K562 (cell line): ENCODE measurements at regions not wholly inside any gene's neighbourhood (a gene's known extent, or its start where the extent isn't known, plus 50 kb on each side); places are given as distances from the start of the nearest gene placed in this dataset.

Experiments
- DPF2 ChIP-seq: fragments of 450-650 bp; IDR thresholded peaks from 2 replicates; pipeline ENCODE4 v1.6.1; 2016
- HDAC6 ChIP-seq: IDR thresholded peaks from 2 replicates; pipeline ENCODE4 v1.6.1; 2012; ENCODE audit warnings: low read depth, mild to moderate bottlenecking, control low read depth, inconsistent platforms, low read length, moderate library complexity
- KLF16 ChIP-seq: IDR thresholded peaks from 2 replicates; pipeline ENCODE4 v1.6.1; 2016; ENCODE audit warnings: antibody characterized with exemption
- NFE2L1 ChIP-seq: fragments of 450-650 bp; IDR thresholded peaks from 2 replicates; pipeline ENCODE4 v1.6.1; 2016; ENCODE audit warnings: missing genetic modification characterization, low read depth, mild to moderate bottlenecking, missing compliant biosample characterization, moderate library complexity, borderline replicate concordance
- NR2C2 ChIP-seq, 2 experiments: fragments of 200-800 bp in 1 of 2; sonication (Bioruptor generic) in 1 of 2; sonication (generic) in 1 of 2; formaldehyde crosslinking in 1 of 2; IDR thresholded peaks; 2 replicates each; pipeline versions ENCODE4 v1.6.1 to v1.8.0; 2016 to 2022; ENCODE audit warnings: mild to moderate bottlenecking in 1 of 2, missing compliant biosample characterization in 1 of 2, missing genetic modification characterization in 1 of 2, missing genetic modification reagents in 1 of 2
- NR3C1 ChIP-seq: sonication (generic); formaldehyde crosslinking; IDR thresholded peaks from 2 replicates; pipeline ENCODE4 v1.8.1; 2022; ENCODE audit warnings: missing genetic modification reagents
- PHF21A ChIP-seq: fragments of 450-650 bp; IDR thresholded peaks from 2 replicates; pipeline ENCODE4 v1.6.1; 2017; ENCODE audit warnings: low read depth, borderline replicate concordance
- SREBF1 ChIP-seq: fragments of 150-350 bp; IDR thresholded peaks from 2 replicates; pipeline ENCODE4 v1.6.1; 2014; ENCODE audit warnings: antibody characterized with exemption, low read depth, low read length, borderline replicate concordance
- XRCC3 ChIP-seq: fragments of 450-650 bp; IDR thresholded peaks from 2 replicates; pipeline ENCODE4 v1.6.1; 2017; ENCODE audit warnings: mild to moderate bottlenecking, moderate library complexity
- TF ChIP-seq, protein P1 (sequence below): fragments of 200-800 bp; sonication (Bioruptor generic); IDR thresholded peaks from 2 replicates; pipeline ENCODE4 v1.6.1; 2016; ENCODE audit warnings: missing genetic modification characterization, missing compliant biosample characterization
- TF ChIP-seq, protein P2 (sequence below): sonication (generic); formaldehyde crosslinking; IDR thresholded peaks from 2 replicates; pipeline ENCODE4 v1.8.1; 2023; ENCODE audit warnings: mild to moderate bottlenecking, missing genetic modification reagents, moderate library complexity
- TF ChIP-seq, protein P3 (sequence below): sonication (generic); formaldehyde crosslinking; IDR thresholded peaks from 2 replicates; pipeline ENCODE4 v1.8.0; 2022; ENCODE audit warnings: missing genetic modification reagents, mild to moderate bottlenecking, borderline replicate concordance
- TF ChIP-seq, protein P4 (sequence below): fragments of 250-450 bp; sonication (Bioruptor Pico); IDR thresholded peaks from 2 replicates; pipeline ENCODE4 v1.5.0; 2021; ENCODE audit warnings: mild to moderate bottlenecking, borderline replicate concordance
- TF ChIP-seq, protein P5 (sequence below): fragments of 250-450 bp; sonication (Bioruptor Pico); IDR thresholded peaks from 2 replicates; pipeline ENCODE4 v1.8.0; 2021; ENCODE audit warnings: moderate library complexity, mild to moderate bottlenecking, inconsistent platforms

DNA sequence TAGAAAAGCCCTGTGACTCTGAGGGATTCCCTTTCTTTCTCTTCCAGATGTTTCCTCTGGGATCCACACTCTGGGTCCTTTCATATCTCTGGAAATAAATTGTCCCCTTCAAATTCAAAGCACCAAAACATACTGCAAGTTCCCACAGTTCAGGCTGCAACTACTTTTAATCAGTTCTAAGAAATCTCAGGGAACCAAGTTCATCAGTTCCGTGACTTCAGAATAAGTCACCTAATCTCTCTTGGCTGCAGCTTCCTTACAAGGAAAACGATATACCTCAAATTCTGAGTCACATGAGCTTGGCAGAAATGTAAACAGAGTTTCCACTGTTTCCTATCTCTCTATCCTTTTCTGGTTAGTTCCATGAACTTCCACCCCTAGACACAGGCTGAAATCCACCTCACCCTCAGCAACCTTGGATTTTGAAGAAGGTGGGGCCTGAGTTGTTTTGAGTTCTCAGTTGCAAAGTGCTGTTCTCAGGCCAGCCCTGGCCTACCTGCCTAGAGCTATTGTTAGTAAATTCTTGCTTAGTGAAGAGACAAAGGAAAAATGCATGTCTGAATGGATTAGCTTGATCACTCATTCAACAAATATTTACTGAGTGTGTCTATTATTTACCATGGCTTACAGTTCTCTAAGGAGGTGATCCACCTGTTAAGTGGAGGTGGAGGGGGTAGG is 59.3 kb upstream of the IL6 start (continued):
- TF ChIP-seq, protein P1, sequence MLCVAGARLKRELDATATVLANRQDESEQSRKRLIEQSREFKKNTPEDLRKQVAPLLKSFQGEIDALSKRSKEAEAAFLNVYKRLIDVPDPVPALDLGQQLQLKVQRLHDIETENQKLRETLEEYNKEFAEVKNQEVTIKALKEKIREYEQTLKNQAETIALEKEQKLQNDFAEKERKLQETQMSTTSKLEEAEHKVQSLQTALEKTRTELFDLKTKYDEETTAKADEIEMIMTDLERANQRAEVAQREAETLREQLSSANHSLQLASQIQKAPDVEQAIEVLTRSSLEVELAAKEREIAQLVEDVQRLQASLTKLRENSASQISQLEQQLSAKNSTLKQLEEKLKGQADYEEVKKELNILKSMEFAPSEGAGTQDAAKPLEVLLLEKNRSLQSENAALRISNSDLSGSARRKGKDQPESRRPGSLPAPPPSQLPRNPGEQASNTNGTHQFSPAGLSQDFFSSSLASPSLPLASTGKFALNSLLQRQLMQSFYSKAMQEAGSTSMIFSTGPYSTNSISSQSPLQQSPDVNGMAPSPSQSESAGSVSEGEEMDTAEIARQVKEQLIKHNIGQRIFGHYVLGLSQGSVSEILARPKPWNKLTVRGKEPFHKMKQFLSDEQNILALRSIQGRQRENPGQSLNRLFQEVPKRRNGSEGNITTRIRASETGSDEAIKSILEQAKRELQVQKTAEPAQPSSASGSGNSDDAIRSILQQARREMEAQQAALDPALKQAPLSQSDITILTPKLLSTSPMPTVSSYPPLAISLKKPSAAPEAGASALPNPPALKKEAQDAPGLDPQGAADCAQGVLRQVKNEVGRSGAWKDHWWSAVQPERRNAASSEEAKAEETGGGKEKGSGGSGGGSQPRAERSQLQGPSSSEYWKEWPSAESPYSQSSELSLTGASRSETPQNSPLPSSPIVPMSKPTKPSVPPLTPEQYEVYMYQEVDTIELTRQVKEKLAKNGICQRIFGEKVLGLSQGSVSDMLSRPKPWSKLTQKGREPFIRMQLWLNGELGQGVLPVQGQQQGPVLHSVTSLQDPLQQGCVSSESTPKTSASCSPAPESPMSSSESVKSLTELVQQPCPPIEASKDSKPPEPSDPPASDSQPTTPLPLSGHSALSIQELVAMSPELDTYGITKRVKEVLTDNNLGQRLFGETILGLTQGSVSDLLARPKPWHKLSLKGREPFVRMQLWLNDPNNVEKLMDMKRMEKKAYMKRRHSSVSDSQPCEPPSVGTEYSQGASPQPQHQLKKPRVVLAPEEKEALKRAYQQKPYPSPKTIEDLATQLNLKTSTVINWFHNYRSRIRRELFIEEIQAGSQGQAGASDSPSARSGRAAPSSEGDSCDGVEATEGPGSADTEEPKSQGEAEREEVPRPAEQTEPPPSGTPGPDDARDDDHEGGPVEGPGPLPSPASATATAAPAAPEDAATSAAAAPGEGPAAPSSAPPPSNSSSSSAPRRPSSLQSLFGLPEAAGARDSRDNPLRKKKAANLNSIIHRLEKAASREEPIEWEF (CRISPR knock-in tag): no peak
- TF ChIP-seq, protein P2, sequence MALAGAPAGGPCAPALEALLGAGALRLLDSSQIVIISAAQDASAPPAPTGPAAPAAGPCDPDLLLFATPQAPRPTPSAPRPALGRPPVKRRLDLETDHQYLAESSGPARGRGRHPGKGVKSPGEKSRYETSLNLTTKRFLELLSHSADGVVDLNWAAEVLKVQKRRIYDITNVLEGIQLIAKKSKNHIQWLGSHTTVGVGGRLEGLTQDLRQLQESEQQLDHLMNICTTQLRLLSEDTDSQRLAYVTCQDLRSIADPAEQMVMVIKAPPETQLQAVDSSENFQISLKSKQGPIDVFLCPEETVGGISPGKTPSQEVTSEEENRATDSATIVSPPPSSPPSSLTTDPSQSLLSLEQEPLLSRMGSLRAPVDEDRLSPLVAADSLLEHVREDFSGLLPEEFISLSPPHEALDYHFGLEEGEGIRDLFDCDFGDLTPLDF (CRISPR knock-in tag): no peak
- no peak for TF ChIP-seq NFE2L1 (tag)
- peak; percentile 66; the same call in 1 of the 2 replicates for TF ChIP-seq NR2C2 (CRISPR knock-in tag; IDR thresholded peaks at IDR 0.05)
- peak; percentile 93 for TF ChIP-seq NR2C2 (tag; IDR thresholded peaks at IDR 0.05)
- TF ChIP-seq PHF21A: no peak
- TF ChIP-seq, protein P3, sequence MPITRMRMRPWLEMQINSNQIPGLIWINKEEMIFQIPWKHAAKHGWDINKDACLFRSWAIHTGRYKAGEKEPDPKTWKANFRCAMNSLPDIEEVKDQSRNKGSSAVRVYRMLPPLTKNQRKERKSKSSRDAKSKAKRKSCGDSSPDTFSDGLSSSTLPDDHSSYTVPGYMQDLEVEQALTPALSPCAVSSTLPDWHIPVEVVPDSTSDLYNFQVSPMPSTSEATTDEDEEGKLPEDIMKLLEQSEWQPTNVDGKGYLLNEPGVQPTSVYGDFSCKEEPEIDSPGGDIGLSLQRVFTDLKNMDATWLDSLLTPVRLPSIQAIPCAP: no peak
- TF ChIP-seq, protein P4, sequence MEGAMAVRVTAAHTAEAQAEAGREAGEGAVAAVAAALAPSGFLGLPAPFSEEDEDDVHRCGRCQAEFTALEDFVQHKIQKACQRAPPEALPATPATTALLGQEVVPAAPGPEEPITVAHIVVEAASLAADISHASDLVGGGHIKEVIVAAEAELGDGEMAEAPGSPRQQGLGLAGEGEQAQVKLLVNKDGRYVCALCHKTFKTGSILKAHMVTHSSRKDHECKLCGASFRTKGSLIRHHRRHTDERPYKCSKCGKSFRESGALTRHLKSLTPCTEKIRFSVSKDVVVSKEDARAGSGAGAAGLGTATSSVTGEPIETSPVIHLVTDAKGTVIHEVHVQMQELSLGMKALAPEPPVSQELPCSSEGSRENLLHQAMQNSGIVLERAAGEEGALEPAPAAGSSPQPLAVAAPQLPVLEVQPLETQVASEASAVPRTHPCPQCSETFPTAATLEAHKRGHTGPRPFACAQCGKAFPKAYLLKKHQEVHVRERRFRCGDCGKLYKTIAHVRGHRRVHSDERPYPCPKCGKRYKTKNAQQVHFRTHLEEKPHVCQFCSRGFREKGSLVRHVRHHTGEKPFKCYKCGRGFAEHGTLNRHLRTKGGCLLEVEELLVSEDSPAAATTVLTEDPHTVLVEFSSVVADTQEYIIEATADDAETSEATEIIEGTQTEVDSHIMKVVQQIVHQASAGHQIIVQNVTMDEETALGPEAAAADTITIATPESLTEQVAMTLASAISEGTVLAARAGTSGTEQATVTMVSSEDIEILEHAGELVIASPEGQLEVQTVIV (CRISPR knock-in tag): no peak
- TF ChIP-seq HDAC6: no peak
- TF ChIP-seq, protein P5, sequence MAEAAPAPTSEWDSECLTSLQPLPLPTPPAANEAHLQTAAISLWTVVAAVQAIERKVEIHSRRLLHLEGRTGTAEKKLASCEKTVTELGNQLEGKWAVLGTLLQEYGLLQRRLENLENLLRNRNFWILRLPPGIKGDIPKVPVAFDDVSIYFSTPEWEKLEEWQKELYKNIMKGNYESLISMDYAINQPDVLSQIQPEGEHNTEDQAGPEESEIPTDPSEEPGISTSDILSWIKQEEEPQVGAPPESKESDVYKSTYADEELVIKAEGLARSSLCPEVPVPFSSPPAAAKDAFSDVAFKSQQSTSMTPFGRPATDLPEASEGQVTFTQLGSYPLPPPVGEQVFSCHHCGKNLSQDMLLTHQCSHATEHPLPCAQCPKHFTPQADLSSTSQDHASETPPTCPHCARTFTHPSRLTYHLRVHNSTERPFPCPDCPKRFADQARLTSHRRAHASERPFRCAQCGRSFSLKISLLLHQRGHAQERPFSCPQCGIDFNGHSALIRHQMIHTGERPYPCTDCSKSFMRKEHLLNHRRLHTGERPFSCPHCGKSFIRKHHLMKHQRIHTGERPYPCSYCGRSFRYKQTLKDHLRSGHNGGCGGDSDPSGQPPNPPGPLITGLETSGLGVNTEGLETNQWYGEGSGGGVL (CRISPR knock-in tag): no peak
- TF ChIP-seq KLF16: no peak
- TF ChIP-seq NR3C1: no peak
- no peak for TF ChIP-seq SREBF1
- TF ChIP-seq XRCC3: no peak
- TF ChIP-seq DPF2: peak; percentile 79
